Omental fat pad (tissue), 3 donors: ENCODE measurements at regions not wholly inside any gene's neighbourhood (a gene's known extent, or its start where the extent isn't known, plus 50 kb on each side); places are given as distances from the start of the nearest gene placed in this dataset.

Source experiments
- ATAC-seq: fragments of 150-250 bp; one replicate; pipeline ENCODE4 v1.9.1; 2016; ENCODE audit warnings: mild to moderate bottlenecking, moderate library complexity; ENCODE audit not compliant: low FRiP score
- DNase-seq: peaks from one replicate; pipeline ENCODE4 v3.0.0-alpha.2; 2019; ENCODE audit warnings: low spot score
- CTCF ChIP-seq, 3 donors: fragments of 450-650 bp; IDR thresholded peaks; one replicate each; pipeline ENCODE4 v1.5.1; 2016 to 2017; ENCODE audit warnings: antibody characterized with exemption in 3 of 3, mild to moderate bottlenecking in 3 of 3, moderate library complexity in 2 of 3

GRCh38 chr4:121255986-121256750, 92.0 kb upstream of the TNIP3 start:
- no peak for TF ChIP-seq CTCF (IDR thresholded peaks at IDR 0.05)
- DNase-seq = no peak
- peak; percentile 95 for ATAC-seq

- DNase-seq (no peak), ATAC-seq (no peak)
- TF ChIP-seq CTCF (IDR thresholded peaks at IDR 0.05) = no peak
These were observed 89.8 kb upstream of the TNIP3 start for GRCh38 chr4:121253961-121254360.

GRCh38 chr4:121252224-121252806, 88.2 kb upstream of the TNIP3 start:
- TF ChIP-seq CTCF (IDR thresholded peaks at IDR 0.05) = peak in 1 of 3 donors; percentile 24
- DNase-seq = peak; percentile 72
- peak; percentile 41 for ATAC-seq

GRCh38 chr4:121248747-121249146, 84.6 kb upstream of the TNIP3 start:
- ATAC-seq = no peak
- no peak for DNase-seq
- TF ChIP-seq CTCF (IDR thresholded peaks at IDR 0.05) = no peak

GRCh38 chr4:121246698-121247097, 82.6 kb upstream of the TNIP3 start:
- no peak for DNase-seq
- no peak for TF ChIP-seq CTCF (IDR thresholded peaks at IDR 0.05)
- no peak for ATAC-seq

GRCh38 chr4:121243485-121243884, 79.4 kb upstream of the TNIP3 start:
- DNase-seq = no peak
- TF ChIP-seq CTCF (IDR thresholded peaks at IDR 0.05) = no peak
- ATAC-seq = peak; percentile 51
